ENCODE measurements at regions not wholly inside any gene's neighbourhood (a gene's known extent, or its start where the extent isn't known, plus 50 kb on each side); places are given as distances from the start of the nearest gene placed in this dataset.

- no peak for DNase-seq (ENCODE audit: low read depth)
- no peak overlapping the region for H3K4me3 ChIP-seq (ENCODE audit: low read depth, low read length)
- no peak for TF ChIP-seq CTCF (conservative IDR thresholded peaks at IDR 0.05; ENCODE audit: low read depth, low read length)
These were observed 502.0 kb downstream of the SLC4A3 start for GRCh38 chr2:220129391-220129790.

GRCh38 chr2:220134756-220135534 lies 507.5 kb downstream of the SLC4A3 start:
- no peak overlapping the region for H3K4me3 ChIP-seq (ENCODE audit: low read depth, low read length)
- DNase-seq (ENCODE audit: low read depth): peak; percentile 54
- TF ChIP-seq CTCF (conservative IDR thresholded peaks at IDR 0.05; ENCODE audit: low read depth, low read length): no peak

- no peak for TF ChIP-seq CTCF (conservative IDR thresholded peaks at IDR 0.05; ENCODE audit: low read depth, low read length)
- peak; percentile 70 for DNase-seq (ENCODE audit: low read depth)
- H3K4me3 ChIP-seq (ENCODE audit: low read depth, low read length): no peak overlapping the region
These were observed 515.9 kb downstream of the SLC4A3 start for GRCh38 chr2:220143336-220143735.

- H3K4me3 ChIP-seq (ENCODE audit: low read depth, low read length): no peak overlapping the region
- no peak for TF ChIP-seq CTCF (conservative IDR thresholded peaks at IDR 0.05; ENCODE audit: low read depth, low read length)
- DNase-seq (ENCODE audit: low read depth): peak; percentile 22
These were observed 517.0 kb downstream of the SLC4A3 start for GRCh38 chr2:220144411-220144810.

- peak; percentile 31 for DNase-seq (ENCODE audit: low read depth)
- no peak overlapping the region for H3K4me3 ChIP-seq (ENCODE audit: low read depth, low read length)
- TF ChIP-seq CTCF (conservative IDR thresholded peaks at IDR 0.05; ENCODE audit: low read depth, low read length): no peak
These were observed 520.0 kb downstream of the SLC4A3 start for GRCh38 chr2:220147161-220148038.

- TF ChIP-seq CTCF (conservative IDR thresholded peaks at IDR 0.05; ENCODE audit: low read depth, low read length): no peak
- no peak overlapping the region for H3K4me3 ChIP-seq (ENCODE audit: low read depth, low read length)
- DNase-seq (ENCODE audit: low read depth): peak; percentile 26
These were observed 521.2 kb downstream of the SLC4A3 start for GRCh38 chr2:220148471-220149248.

Measured in choroid plexus epithelial cell (primary cell).